GM19452 (cell line): ENCODE measurements at regions not wholly inside any gene's neighbourhood (a gene's known extent, or its start where the extent isn't known, plus 50 kb on each side); places are given as distances from the start of the nearest gene placed in this dataset.
A peak's percentile ranks its signal among the peaks of the same experiment; 100 is the strongest.
"Not testable (repeated sequence)": the region's sequence is repeated elsewhere in the genome, so short reads cannot be mapped to it uniquely, and the experiment has no call there.

Source experiments
- ATAC-seq: cut with Tn5 transposase; IDR thresholded peaks from one replicate; pipeline ENCODE4 v1.9.1; 2021; ENCODE audit not compliant: unreplicated experiment

DNA sequence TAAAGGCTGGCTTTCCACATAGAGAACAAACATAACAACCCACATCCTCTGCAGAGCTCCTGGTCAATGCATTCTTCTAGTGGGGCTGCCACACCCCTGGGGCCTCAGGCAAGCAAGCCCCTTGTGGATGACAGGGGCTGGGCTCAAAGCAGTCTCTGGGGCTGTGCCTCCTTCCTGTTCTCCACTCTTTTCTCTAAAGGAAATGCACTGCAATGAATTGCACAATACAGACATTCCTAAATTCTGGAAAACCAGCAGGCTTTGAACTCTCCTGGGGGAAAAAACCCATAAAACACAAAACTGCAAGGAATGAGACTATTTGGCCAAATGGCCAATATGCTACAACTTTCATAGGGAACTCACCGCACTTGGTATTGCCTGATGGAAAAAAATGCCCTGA, 293.9 kb upstream of the PLGLB2 start:
- not testable (repeated sequence) for ATAC-seq

DNA sequence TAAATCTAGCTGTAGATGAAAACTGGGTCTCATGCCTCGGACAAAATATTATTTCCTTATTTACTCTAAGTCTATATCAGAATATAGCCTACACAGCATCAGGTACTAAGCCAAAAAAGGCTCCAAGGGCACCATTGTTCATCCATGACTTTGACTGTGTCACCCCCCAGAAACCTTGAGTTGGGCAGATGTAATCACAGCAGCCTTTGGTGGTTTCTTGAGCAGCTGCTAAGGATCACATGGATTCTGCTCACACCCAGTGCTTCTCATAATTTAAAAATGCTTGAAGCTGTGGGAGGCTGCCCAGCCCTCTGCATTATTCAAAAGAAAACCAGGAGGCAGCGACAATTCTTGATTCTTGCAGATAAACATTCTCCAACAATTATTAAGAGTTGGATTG, 293.5 kb upstream of the PLGLB2 start:
- ATAC-seq, result not testable (repeated sequence)

DNA sequence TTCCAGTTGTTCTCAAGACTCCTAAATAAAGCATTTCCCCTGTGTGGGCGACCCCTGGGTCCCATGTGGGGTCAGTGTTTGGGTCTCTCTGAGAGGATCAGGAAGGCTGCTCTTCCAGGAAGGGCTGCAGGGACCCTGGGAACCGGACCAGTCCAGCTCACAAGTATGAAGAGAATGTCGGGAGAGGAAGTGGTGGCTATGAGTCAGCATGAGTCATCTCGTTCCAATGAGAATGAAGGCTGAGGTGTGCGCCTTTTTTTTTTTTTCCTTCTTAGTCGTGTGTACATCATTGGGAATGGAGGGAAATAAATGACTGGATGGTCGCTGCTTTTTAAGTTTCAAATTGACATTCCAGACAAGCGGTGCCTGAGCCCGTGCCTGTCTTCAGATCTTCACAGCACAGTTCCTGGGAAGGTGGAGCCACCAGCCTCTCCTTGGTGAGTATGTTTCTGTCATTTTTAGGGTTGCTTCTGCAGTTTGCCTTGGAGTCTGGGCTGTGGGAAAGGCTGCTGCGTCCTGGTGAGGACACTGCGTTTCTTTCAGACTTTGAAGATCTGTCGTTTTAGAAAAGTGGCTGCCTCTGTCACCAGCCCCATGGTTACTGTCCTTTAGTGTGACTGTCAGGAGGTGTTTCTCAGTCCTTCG, 292.6 kb upstream of the PLGLB2 start:
- ATAC-seq, result peak; percentile 39

DNA sequence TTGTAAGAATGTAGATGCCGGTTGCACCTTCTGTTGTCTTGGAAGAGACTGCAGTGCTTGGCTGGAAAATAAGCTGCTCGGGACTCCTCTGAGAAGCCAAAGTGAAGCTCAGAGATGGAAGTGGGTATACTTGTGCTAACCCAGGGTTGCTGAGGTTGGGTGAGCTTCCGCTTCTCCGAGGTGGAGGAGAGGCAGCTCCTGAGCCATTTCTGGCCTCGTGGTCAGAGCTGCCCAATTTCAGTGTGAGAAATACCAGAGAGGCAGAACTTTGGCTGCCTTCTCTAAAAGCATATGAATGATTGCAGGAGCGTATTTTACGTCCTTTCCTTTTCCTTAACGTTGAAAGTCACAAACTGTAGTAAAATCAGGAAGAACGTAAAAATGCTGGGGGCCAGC, 292.0 kb upstream of the PLGLB2 start:
- ATAC-seq, result peak; percentile 31

DNA sequence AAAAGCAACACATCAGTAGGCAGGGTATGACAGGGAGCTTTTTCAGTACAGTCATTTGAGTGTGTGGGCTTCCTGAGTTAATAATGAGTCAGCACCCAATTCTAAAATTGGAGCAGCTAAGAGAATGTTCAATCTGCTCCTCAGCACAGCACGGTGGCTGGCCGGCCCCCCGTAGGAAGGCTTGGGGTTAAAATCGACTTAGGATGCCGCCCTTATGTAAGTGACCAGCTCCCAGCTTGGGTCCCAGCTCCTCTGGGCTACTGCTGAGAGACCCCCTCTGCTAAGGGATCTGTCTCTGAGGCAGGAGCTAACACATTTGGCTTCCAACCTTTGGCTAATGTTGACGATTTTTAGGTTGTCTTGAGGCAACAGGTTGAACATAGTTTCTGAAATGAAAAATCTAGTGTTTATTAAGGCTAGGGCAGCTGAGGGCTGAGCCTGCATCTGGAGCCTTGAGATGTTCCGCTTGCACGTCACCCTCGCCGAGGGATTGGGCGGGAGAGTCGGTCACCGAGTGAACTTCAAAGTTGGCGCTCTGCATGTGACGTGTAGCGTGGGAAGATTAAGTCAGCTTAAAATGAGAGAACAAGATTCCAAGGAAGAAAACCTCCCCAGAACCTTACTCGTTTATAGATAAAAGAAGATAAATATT, 291.3 kb upstream of the PLGLB2 start:
- ATAC-seq, result peak; percentile 76

DNA sequence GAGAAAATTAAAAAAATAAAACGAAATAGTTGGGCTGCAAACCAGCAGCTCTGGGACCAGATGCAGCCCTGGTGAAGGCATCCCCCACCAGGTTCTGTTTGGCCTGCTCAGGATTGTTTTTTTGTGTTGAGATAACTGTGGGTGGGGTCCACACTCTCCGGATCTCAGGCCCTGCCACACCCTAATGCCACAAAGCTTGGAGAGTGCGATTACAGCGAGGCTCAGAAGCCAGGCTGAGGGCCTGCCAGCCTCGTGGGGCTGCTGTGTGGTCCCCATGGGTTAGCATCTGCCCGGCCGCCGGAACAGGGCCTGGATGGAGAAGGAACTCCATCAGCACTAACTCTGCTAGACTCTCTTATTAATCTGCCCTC, 290.8 kb upstream of the PLGLB2 start:
- not testable (repeated sequence) for ATAC-seq

DNA sequence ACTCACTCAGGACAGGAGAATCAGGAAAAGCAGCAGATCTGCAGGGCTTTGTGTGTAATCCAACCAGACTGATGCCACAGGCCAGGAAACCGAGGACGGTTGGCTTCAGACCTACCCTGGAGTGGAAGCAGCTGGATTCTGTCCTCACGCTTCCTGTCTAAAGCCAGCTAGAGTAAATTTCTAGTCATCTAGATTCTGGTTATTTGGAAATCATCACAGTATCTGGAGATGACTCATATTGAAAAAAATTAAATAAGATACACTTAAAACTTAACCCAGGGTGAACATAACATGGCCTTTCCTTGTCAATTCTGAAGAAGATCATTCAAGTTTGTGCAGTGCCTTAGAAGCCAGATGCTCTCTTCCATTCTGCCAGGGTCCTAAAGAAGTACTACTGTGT, 288.9 kb upstream of the PLGLB2 start:
- not testable (repeated sequence) for ATAC-seq

DNA sequence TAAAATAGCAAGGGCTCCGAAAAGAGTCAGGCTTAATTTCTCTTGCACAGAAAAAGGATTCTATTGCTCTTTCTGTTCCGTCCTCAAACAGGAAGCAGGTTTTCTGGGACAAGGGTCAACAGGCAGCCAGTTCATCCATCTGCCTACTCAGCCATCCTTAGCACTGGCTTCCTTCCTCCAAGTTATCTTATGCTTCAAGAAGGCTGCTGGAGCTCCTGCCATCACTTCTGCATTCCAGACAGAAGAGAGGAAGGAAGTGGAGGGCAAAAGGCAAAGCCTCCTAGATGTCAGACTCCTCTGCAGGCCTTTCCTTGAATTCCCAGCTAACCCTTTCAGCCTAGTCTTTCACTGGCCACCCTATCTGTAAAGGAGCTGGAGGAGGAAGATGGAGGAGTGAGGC, 287.8 kb upstream of the PLGLB2 start:
- ATAC-seq, result not testable (repeated sequence)

DNA sequence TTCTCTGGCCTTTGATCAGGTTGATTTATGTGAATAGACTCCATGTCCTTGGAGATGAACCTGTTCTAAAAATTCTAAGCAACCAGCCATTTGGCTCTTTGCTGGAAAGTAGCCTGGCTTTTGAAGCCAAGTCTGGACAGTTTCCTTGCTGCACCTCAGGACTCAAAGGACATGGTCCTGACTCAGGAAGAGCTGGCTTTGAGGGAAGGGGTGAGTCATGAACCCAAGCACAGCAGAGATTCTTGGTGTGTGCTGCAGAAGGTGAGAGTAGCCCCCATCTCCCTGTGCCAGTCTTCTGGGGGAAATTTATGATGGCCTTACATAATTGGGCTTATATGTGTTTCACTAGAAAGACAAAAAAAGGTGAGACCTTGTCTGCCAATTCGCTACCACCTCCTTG, 287.2 kb upstream of the PLGLB2 start:
- ATAC-seq, result not testable (repeated sequence)

DNA sequence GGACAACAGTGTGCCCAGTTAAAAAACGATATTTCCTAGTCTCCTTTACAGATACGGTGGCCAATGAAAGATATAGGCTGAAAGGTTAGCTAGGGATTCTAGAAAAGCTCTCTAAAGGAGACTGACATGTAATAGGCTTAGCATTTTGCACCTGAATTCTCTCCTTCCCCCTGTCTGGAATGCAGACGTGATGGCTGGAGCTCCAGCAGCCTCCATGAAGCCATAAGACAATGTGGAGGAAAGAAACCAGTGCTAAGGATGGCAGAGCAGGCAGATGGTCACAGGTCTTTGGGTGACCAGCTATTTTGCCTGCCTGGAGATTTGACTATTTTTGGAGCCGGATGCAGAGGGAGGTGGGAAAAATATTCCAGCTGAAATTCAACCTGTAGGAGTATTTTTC, 286.2 kb upstream of the PLGLB2 start:
- ATAC-seq, result not testable (repeated sequence)

DNA sequence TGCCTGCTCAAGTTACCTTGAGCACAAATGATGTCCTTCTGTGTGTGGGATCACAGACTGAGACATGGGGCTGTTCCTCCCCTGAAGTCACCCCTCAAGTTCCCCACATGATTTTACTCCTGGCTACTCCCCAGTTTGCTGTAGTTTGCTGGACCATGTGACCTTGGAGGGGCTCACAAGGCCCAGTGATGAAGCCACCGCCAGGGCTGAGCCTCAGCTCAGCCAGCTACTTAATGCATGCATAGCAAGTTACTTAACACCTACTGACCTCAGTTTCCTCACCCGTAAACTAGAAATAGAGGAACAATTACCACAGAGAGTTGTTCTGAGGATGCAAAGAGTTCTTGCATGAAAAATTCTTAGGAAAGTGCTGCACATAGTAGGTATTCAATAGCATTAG, 283.7 kb upstream of the PLGLB2 start:
- ATAC-seq, result not testable (repeated sequence)

DNA sequence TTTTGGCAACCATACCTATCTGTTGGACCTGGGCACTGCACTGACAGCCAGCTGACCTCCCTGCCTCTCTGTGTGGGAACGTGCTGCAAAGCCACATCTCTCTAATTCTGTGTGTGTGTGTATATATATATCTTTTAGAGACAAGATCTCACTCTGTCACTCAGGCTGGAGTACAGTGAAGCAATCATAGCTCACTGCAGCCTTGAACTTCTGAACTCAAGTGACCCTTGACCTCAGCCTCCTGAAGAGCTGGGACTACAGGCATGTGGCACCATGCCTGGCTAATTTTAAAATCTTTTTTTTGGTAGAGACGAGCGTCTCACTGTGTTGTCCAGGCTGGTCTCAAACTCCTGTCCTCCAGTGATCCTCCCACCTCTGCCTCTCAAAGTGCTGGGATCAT, 282.2 kb upstream of the PLGLB2 start:
- ATAC-seq, result not testable (repeated sequence)

DNA sequence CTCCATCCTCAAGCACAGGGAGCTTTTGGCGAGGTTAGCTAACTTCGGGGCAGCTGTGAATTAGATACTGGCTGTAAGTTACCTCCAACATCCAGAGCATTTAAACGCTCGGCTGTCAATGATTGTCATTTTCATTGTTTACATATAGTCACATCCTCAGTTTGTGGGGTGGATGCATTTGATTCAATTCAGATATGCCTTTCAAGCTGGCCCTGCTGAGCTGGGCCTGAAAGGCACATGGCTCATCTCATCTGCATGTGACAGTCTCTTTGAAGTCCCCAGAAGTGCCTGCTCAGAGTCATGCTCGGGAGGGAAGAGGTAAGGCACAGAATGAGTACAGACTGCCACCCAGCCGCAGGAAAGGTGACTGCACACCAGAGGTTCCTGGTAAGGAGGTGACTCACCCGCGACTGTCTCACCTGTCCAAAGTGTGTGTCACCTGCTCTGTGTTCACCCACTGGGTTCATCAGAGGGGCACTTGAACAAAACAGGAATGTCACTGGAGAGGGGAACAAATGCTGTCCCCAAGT, 281.2 kb upstream of the PLGLB2 start:
- ATAC-seq, result peak; percentile 47

DNA sequence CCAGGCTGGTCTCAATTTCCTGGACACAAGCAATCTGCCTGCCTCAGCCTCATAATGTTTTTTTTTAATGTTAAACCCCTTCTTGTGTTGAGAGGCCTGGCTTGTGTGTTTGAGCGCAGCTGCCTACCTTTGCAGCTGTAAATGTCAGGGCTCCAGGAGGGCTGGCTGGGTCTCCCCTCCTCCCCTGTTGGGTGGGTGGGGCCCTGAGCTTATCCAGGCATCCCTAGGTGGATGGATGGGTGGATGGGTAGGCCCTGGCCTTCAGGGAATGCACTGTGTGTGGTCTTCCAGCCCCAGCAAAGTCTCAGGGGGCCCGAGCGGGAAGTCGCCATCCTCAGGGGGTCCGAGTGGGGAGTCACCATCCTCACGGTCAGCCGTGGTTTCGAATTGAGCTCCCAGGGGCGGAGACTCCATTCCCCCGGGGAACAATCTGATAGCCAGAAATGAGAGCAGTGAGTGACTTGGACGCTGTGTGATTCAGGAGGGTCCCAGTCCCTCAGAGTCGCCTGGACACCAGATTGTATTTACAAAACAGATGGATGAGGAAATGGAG, 279.4 kb upstream of the PLGLB2 start:
- ATAC-seq, result not testable (repeated sequence)

DNA sequence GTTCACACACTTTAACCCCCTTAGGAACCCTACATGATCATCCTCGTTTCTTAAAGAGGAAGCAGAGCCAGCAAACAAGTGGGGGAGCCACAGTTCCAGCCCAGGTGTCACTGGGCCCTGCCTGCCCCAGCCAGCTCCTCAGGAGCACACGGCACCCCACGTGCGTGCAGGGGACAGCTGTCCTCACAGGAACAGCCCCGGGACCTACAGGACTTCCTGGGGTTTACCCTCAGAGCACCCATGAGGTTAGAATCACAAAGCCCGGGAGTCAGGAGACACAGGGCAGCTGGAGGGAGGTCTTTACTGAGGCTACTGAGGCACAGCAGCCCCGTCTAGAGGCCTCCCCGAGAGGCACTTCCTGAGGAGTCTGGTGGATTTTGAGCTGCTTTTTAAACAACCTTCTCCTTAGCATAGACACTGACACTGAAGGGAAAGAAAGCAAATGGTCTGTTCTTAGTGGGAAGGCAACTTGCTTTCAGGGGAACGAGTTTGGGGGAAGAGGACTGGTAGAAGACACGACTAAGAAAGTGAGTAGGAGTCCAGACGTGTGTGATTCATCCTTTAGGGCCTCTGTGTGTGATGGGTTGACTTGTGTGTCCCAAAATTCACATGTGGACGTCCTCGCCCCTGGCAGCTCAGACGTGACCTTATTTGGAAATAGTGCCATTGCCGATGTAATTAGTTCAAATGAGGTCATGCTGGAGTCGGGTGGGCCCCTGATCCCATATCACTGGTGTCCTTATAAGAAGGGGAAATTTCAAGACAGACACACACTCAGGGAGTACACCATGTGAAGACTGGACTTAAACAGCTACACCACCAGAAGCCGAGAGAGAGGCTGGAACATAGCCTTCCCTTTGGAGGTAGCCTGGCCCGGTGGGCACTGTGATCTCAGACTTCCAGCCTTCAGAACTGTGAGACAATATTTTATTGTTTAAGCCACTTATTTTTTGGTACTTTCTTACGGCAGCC, 278.4 kb upstream of the PLGLB2 start:
- ATAC-seq, result peak; percentile 49

DNA sequence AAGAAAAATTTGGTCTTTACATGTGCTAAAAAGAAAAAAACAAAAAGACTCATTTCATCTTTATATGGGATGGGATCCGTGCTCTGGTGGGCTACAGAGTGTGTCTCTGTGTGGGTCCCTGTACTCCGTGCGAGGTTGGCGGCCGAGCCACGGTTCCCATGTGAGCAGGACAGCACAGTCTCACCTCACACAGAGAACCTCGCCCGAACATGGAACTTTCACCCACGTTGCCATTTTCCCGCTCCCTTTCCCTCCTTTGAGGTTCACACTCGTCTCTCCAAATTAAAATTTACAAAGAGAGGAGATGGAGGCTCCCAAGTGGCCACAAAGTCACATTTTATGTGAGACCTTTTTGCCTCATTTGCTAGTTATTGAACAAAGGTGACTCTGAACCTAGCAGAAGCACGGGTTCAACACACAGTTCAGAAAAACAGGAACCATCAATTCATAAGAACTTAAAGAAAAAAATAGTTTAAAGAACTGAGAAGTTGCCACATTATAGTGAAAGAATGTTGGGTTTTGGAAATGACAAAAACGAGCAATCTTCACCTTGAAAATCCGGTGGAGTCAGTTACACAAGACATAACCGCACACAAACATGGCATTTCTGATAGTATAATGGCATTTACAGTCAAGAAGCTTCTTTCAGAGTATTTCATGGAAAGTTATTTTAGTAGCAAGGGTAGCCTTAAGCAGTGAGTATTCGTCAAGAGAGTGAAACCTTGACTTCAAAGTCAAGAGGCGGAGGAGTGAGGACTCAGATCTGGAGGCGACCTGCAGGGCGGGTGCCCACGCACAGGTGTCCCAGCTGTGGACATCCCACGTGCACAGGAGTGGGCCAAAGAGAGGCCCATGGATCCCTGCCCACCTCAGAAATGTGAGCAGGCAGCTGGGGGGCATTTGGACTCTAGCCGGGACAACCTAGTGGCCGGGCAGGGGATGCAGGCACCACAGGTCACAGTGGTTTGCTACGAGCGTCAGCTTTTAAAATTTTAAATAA, 277.2 kb upstream of the PLGLB2 start:
- peak; percentile 33 for ATAC-seq

DNA sequence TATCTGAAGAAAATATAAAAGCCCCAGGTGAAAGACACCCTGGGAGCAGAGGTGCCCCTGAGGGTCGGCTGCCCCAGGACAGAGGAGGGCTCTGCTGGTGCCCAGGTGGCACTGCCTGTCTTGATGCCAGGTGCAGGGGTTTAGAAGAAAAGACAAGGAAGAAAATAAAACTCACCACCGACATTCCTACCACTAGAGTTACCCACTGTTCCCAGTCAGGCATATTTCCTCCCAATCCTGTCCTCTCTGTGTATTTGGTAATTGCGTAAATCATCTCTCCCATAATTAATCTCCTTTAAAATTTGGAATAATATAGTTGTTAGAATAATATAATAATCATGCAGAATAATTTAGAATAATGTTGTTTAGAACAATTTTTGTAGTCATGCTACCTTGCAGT, 276.4 kb upstream of the PLGLB2 start:
- not testable (repeated sequence) for ATAC-seq

DNA sequence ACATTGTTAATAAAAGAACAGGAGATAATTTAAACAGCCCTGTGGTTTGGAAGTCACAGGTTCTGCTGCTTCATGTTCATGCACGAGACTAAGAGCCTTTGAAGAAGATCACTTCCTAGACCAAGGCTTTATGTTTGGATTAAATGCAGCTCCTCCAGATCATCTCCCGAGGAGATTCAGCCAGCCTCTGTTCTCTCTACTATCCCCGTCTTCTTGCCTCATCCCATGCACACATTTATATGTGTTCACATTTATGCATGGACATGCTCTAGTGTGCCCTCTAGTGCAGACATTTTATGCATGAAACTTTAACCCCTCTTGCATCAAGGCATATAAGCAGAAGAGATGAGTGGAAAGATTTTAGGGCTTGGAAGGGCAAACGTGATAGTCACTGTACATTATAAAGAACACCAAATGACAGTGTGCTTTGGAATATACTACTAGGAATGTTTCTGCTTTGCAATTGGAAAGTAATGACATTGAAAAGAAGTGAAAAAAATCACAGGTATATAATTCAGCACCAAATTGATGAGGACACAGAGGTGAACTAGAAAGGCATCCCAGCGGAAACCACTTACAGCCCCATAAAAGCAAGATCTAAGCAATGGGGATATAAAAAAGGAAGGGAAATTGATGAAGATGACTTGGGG, 271.5 kb upstream of the PLGLB2 start:
- not testable (repeated sequence) for ATAC-seq

DNA sequence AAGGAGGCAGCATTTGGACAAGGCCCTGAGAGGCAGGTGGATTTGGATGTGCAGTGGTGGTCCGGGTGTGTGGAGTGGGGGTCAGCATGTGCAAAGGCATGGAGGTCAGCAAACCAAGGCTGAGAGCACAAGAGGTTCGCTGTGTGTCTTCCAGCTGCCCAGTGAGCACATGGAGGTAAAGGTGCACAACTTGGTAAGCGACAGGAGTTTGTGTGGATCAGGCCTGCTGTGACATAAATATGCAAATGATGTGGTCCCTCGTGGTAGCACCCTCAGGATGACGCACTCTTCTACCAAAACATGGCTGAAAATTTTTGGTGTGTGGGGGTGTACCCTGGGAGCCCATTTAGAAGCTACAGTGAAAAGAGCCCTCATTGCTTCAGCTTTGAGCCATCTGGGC, 271.0 kb upstream of the PLGLB2 start:
- ATAC-seq, result peak; percentile 62
